ENCODE measurements at regions not wholly inside any gene's neighbourhood (a gene's known extent, or its start where the extent isn't known, plus 50 kb on each side); places are given as distances from the start of the nearest gene placed in this dataset.
"Not testable (repeated sequence)": the region's sequence is repeated elsewhere in the genome, so short reads cannot be mapped to it uniquely, and the experiment has no call there.

DNA sequence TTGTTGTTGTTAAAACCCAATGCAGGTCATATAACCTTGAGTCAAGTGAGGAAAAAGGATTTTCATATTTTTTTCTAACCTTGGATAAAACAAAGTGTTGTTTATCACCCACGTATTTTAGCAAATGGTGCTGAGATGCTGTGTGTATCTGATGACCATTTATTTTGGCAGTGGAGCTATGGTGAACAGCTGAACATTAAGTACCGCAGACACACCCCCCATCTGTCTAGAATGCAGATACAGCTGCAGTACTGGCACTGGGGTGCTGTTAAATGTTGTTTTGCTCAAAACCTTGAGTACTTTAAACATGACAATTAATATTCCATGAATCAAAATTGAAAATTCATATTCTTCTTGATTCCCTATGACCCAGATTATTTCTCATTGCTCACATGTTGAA, 773.3 kb upstream of the SLC39A10 start:
- DNase-seq (ENCODE audit: low read depth in 3 of 3, low spot score in 2 of 3): no peak

DNA sequence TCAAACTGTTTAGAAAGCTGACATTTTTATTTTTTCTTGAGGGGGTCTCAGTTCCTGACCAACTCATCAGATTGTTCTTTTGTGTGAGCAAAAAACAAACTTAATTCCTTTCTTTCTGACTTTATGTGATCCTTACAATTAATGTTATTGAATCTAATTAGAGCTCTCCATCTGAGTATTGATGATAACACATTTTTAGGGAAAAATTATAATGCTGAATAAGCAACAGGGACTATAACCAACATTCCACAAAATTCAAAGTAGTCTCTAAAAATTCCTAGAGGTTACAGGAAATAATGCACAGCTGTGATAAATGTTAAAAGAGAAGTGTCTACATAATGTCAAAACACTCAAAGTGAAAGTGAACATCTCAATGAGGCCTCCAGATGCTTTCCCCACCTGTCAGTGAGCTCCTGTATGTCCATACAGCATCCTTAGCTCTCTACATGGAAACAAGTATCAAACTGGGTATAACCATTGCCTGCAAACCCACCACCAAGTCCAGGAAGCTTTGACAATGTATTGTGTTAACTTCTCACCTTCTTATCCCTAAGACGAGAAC, 786.0 kb upstream of the SLC39A10 start:
- no peak for DNase-seq (ENCODE audit: low read depth in 3 of 3, low spot score in 2 of 3)

DNA sequence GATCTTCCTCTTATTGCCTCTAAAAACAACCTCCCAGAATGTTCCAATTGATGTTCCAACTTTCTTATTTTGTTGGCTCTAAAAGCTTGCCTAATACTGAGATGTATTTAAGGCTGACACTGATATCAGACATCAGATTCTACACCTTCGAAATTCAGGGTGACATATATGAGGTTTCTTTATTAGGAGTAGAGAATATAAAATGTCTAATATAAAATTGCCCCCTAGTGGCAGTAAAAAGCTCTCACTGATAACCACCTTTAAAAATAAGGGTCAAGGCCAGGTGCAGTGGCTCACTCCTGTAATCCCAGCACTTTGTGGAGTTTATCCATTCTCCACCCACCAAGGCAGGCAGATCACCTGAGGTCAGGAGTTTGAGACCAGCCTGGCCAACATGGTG, 789.7 kb upstream of the SLC39A10 start:
- no peak for DNase-seq (ENCODE audit: low read depth in 3 of 3, low spot score in 2 of 3)

DNA sequence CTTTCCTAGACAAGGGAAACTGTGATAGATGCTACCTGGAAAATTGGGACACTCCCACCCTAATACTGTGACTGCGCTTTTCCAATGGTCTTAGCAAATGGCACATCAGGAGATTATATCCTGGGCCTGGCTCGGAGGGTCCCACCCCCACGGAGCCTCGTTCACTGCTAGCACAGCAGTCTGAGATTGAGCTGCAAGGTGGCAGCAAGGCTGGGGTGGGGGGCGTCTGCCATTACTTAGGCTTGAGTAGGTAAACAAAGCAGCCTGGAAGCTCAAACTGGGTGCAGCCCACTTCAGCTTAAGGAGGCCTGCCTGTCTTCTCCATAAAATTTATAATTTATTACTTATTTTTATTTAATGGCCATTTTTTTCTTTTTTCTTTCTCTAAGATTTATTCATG, 802.1 kb upstream of the SLC39A10 start:
- DNase-seq (ENCODE audit: low read depth in 3 of 3, low spot score in 2 of 3): no peak

DNA sequence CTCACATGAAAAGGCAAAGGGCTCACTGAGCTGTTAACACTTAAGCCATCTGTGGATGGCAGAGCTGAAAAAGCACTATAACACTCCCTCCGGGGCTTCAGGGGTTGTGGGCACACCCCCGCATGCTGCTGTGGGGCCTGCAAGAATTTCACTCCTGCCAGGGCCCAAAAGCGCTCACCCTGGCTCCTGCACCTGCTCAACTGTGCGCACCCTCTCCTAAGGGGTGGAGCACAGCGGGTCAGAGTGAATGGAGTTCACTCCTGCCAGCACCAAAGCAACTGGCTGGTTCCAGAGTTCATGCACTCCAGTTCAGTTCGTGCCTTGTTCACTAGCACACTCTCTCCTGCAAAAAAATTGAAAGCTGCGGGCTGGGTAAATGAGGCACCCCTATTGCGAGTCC, 814.2 kb upstream of the SLC39A10 start:
- DNase-seq (ENCODE audit: low read depth in 3 of 3, low spot score in 2 of 3): no peak

DNA sequence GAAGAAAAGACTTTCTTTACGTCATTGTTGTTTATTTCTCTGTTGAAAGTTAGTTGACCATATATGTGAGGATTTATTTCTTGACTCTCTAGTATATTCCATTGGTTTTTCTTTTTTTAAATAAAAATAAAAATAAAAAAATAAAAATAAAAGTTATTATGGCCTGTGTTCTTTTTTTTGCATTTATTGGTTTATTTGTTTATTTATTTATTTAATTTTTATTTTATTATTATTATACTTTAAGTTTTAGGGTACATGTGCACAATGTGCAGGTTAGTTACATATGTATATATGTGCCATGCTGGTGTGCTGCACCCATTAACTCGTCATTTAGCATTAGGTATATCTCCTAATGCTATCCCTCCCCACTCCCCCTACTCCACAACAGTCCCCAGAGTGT, 822.7 kb upstream of the SLC39A10 start:
- DNase-seq (ENCODE audit: low read depth in 3 of 3, low spot score in 2 of 3): not testable (repeated sequence)

DNA sequence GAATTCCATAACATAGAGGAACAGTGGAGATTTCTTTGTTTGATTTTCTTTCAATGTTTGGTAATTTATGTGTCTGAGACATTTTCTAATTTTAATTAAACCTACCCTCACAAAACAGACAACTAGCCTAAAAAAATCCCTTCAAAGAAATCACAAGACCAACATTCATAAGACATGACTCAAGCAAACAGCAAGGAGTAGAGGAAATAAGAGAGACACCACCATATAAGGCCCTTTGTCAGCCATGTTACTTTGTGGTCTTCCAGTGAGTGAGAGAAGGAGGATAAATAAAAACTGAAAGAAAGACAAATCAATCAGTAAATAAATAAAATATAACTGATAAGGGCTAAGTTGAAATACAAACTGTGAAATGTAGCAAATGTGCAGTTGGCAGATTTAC, 830.8 kb upstream of the SLC39A10 start:
- no peak for DNase-seq (ENCODE audit: low read depth in 3 of 3, low spot score in 2 of 3)

DNA sequence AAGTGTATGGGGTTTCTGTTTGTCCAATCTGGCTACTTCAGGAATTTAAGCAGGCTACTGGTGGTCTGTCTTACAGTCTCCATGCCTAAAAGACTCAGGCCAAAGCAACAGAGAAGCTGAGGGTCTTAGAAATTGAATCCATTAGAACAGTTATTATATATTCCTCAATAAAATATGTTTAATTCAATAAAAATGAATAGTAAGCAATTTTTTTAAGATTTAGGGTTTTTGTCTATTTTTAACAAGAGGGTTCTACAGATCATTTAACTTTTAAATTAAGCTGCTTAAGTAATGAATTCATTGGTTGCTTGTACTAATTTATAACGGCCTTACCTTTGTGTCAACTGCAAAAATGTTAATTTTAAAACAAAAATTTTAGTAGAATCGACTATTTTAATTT, 832.6 kb upstream of the SLC39A10 start:
- DNase-seq (ENCODE audit: low read depth in 3 of 3, low spot score in 2 of 3): no peak

DNA sequence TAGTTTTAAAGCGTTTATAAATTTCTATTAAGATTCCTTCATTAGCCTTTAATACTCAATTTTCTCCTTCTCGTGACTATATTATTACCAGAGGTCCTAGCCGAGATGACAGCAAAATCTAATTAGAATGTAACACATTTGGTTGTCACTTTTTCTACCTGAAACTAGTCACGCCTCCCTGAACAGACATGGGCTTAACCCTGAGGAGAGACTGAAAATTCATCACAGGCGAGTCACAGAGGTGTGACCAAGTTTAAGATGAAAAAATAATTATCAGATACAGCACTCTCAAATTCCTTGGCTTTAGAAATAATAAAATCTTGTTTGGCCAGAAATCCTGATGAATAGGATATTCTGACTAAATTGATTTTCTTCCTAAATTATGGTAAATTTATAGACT, 834.4 kb upstream of the SLC39A10 start:
- DNase-seq (ENCODE audit: low read depth in 3 of 3, low spot score in 2 of 3): no peak

DNA sequence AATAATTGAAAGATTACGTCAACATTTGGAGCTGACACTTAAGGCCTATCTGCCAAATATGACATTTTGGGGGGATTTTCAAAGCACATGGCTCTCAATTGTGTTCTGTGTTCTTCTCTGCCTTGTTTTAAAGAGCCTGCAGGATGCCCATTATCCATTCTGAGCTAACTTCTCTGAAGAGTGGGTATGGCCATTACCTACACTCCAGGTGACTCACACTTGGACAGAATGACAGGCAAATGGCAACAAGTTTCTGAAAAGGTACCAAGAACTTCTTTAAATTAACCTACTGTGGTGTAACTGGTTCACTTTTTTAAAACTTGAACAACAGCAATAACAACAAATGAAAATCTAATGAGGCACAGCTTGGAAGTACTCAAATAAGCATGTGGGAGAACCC, 834.9 kb upstream of the SLC39A10 start:
- no peak for DNase-seq (ENCODE audit: low read depth in 3 of 3, low spot score in 2 of 3)

DNA sequence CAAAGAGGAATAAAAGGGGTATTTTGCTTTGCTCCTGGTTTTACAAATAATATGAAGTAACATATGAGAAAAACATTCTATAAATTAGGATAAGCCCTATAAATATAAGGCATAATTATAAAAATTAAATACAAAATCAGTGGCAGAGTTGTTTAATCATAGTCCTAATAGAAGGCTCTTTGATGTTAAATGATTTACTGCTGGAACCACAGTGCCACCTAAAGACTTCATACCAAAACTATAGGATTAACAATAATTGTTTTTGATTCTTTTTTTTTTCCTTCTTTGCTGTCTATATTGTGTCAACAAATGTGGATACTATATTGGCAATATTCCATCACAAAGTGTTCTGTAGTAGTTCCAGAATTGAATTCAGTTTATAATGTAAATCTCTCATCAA, 837.7 kb upstream of the SLC39A10 start:
- DNase-seq (ENCODE audit: low read depth in 3 of 3, low spot score in 2 of 3): no peak

DNA sequence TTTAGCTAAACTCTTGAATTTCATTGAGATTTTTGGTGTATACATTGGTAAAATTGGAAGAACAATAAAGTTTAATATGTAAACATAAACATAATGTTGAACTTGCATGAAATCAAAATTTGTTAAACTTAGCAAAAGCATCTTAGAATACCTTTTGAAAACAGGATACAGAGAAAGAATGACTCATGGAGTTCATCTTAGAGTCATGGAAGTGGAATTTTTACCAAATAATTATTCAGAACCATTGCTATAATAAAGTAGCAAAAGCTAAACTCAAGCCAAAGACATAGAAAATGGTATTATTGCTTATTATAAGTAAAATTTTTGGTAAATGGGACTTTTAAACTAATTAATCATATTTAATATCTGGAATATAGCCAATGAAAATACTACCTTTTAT, 841.6 kb upstream of the SLC39A10 start:
- no peak for DNase-seq (ENCODE audit: low read depth in 3 of 3, low spot score in 2 of 3)

DNA sequence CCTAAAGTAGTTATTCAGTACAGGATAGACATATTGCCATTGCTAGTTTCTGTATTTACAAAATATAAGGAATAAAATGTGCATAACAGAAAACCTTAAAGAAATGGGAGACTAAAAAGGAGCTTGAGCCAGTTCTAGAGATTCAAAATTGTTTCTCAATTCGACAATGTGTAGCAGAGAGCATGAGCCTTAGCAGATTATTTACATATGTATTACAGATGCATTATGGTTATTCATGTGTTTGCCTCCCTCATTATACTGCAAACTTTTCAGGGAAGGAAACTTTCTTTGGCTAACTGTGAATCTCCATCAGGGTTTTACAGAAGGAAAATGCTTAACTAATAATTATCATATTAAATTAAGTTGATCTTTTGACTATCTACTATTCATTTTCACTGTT, 854.4 kb upstream of the SLC39A10 start:
- DNase-seq (ENCODE audit: low read depth in 3 of 3, low spot score in 2 of 3): no peak

DNA sequence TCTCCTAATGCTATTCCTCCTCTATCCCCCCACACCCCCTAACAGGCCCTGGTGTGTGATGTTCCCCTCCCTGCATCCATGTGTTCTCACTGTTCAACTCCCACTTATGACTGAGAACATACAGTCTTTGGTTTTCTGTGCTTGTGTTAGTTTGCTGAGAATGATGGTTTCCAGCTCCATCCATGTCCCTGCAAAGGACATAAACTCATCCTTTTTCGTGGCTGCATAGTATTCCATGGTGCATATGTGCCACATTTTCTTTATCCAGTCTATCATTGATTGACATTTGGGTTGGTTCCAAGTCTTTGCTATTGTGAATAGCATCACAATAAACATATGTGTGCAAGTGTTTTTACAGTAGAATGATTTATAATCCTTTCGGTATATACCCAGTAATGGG, 870.0 kb upstream of the SLC39A10 start:
- DNase-seq (ENCODE audit: low read depth in 3 of 3, low spot score in 2 of 3): not testable (repeated sequence)

DNA sequence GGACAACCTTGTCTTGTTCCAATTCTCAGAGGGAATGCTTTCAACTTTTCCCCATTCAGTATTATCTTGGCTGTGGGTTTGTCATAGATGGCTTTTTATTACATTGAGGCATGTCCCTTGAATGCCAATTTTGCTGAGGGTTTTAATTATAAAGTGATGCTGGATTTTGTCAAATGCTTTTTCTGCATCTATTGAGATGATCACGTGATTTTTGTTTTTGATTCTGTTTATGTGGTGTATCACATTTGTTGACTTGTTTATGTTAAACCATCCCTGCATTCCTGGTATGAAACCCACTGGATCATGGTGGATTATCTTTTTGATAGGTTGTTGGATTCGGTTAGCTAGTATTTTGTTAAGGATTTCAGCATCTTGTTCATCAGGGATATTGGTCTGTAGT, 885.6 kb upstream of the SLC39A10 start:
- not testable (repeated sequence) for DNase-seq (ENCODE audit: low read depth in 3 of 3, low spot score in 2 of 3)

DNA sequence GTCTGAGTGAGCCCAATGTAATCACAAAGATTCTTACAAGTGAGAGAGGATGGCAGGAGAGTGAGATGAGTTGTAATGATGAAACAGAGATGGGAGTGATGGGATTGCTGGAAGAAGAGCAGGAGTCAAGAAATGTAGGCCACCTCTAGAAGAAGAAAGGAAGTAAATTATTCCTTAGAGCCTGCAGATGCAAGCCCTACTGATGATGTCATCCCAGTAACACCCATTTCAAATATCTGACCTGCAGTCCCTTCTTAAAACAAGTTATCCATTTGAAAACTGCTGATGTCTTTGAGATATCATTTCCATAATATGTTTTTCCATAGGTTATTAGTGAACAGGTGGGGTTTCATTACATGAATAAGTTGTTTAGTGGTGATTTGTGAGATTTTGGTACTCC, 888.0 kb upstream of the SLC39A10 start:
- no peak for DNase-seq (ENCODE audit: low read depth in 3 of 3, low spot score in 2 of 3)

DNA sequence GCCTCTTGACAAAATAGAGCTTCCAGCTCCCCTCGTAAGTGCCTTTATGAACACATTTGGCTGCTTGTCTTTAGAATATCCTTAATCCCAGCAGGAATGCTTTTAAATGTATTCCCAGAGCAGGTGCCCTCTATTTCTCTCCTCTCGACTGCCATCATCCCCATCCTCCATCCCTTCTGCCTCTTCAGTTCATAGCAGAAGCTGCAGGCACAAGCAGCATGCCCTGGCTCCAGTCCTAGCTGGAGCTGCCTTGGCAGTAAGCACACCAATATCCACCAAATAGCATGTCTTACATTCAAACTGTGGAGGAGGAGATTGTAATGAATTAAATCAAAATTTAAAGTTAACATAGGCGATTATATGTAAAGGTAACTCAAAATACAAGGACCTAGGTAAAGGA, 891.3 kb upstream of the SLC39A10 start:
- no peak for DNase-seq (ENCODE audit: low read depth in 3 of 3, low spot score in 2 of 3)

DNA sequence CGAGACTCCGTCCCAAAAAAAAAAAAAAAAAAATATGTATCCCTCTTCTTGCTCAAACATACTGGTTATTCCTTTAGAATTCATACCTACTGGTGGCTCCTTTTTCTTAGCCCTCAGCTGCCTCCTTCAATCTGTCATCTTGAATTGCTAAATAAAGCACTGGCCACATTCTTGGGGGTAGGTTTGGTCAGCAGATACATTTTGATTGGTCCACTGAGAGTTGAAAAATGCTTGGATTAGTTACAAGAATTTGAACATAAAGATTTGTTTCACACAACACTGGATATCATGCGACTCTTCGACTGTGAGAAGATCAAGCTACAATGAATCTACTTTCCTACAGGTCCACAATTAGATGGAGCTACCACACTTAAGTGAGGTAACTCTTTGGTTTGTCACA, 906.1 kb upstream of the SLC39A10 start:
- no peak for DNase-seq (ENCODE audit: low read depth in 3 of 3, low spot score in 2 of 3)

DNA sequence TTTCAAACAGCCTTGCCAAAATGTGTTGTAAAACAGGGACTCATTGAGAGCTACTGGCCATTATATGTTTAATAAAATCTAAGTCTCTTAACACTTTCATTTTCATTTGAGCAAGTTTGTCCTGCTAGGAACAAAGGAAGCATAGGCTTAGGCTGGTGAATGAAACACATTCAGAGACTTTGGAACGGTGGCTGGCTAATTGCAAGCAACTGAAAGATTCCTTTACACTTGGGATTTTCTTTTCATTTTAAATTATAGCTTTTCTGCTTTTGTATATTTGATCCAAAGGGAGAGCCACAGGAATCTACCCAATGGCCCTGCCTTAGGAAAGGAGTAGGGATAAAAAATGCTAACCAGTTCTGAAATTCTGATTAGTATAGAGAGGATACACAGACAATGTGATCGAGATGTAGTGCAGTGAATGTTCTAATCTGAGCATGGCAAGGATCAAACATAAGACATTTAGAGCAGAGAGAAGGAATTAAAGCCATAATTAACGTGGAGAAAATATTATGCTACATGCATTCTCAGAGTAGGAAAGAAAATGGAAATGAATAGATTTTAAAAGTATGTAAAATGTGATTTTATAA, 911.4 kb upstream of the SLC39A10 start:
- no peak for DNase-seq (ENCODE audit: low read depth in 3 of 3, low spot score in 2 of 3)

DNA sequence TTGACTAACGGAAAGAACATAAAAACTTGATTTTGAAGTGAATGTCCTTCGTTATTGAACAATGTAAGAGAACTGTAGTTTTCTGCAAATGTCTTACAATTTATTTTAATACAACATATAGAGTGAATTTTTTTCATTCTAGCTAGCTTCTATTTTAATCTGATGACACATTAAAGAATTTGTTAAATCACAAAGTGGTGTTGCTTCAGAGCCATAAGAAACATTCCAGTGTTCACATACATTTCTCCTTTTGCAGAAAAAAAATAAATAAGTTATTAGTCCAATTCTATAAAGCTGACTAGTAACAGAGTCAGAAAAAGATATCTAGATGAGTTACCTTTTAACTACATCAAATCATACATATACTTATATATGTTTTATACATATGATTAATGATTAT, 914.3 kb upstream of the SLC39A10 start:
- DNase-seq (ENCODE audit: low read depth in 3 of 3, low spot score in 2 of 3): no peak

DNA sequence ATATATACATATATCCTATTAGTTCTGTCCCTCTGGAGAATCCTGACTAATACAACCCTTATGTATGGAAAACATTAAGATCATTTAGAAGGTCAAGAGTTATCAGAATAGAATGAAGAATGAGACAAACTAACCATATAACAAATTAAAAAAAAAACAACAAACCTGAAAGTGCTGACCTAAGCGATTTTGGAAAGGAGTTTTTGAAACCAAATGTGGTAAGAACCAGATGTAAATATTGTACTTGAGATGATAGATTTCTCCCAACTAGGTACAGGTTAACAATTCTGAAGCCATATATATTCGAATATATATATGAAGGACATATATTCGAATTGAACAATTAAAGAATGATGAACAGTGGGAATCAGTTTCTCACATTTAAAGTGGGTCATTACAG, 917.8 kb upstream of the SLC39A10 start:
- no peak for DNase-seq (ENCODE audit: low read depth in 3 of 3, low spot score in 2 of 3)

DNA sequence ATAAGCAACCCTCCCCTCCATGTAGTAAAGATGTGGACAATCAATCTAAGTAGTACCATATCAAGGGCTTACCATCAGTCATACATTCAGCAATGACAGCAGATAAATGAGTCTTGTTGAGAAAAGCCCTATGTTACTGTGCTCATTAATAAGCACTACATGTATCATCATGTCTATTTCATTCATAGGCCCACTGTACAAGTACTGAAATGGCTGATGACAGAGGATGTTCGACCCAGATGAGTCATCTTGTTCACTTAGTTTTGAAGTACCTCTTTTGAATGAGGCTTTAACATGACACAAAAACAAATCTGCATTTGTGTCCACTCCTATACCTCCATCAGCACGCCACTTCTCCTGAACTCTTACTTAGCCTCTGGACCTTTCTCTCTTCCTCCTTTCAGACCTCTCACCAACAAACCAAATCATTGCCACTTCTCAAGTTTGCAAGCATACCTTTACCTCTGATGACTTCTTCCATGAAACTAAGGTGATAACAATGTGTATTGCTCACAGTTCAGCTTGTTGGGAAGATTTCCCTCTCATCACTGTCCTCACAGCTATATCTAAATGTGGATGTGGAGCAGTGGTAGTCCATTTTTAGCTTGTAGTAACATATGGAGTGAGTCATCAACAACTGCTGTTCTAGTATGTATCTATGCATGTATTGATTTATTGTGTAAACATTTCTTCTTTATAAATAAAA, 921.0 kb upstream of the SLC39A10 start:
- DNase-seq (ENCODE audit: low read depth in 3 of 3, low spot score in 2 of 3): no peak

DNA sequence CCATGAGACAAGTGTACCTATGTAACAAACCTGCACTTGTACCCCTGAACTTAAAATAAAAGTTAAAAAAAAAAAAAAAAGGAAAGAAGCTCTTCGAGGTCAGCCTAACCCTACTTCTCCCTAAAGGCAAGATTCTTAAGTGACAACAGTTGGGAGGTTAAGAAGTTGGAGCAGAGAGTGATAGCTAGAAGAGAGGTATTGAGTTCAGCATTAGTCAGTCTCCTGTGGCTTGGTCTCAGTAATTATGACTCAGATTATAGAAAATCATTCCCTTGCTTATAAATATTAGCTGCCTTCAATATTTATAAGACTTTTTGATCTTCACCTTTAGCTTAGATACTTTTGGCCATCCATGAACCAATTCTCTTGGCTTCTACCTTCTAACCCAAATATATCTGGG, 926.8 kb upstream of the SLC39A10 start:
- DNase-seq (ENCODE audit: low read depth in 3 of 3, low spot score in 2 of 3): no peak
